ENCODE measurements at regions not wholly inside any gene's neighbourhood (a gene's known extent, or its start where the extent isn't known, plus 50 kb on each side); places are given as distances from the start of the nearest gene placed in this dataset.
A peak's percentile ranks its signal among the peaks of the same experiment; 100 is the strongest.
"Not testable (repeated sequence)": the region's sequence is repeated elsewhere in the genome, so short reads cannot be mapped to it uniquely, and the experiment has no call there.

- no peak for DNase-seq
Observed at GRCh38 chr16:62321606-62322005, 285.4 kb upstream of the CDH8 start.

- DNase-seq, result no peak
Observed at GRCh38 chr16:62298600-62298999, 262.4 kb upstream of the CDH8 start.

GRCh38 chr16:62294213-62294972, 258.2 kb upstream of the CDH8 start:
- no peak for DNase-seq

GRCh38 chr16:62288990-62289629, 252.9 kb upstream of the CDH8 start:
- no peak for DNase-seq

- DNase-seq, result no peak
Observed at GRCh38 chr16:62280506-62280905, 244.3 kb upstream of the CDH8 start.

- DNase-seq, result no peak
Observed at GRCh38 chr16:62277942-62278341, 241.7 kb upstream of the CDH8 start.

GRCh38 chr16:62276637-62277036, 240.4 kb upstream of the CDH8 start:
- DNase-seq, result no peak

- no peak for DNase-seq
Observed at GRCh38 chr16:62272035-62272434, 235.8 kb upstream of the CDH8 start.

- no peak for DNase-seq
Observed at GRCh38 chr16:62261760-62262159, 225.5 kb upstream of the CDH8 start.

- DNase-seq, result not testable (repeated sequence)
Observed at GRCh38 chr16:62258931-62259435, 222.7 kb upstream of the CDH8 start.

- no peak for DNase-seq
Observed at GRCh38 chr16:62256406-62256805, 220.2 kb upstream of the CDH8 start.

- no peak for DNase-seq
Observed at GRCh38 chr16:62254847-62255246, 218.6 kb upstream of the CDH8 start.

GRCh38 chr16:62254372-62254771, 218.1 kb upstream of the CDH8 start:
- DNase-seq, result no peak

GRCh38 chr16:62253966-62254365, 217.7 kb upstream of the CDH8 start:
- no peak for DNase-seq

GRCh38 chr16:62249069-62249468, 212.8 kb upstream of the CDH8 start:
- DNase-seq, result no peak

- DNase-seq, result no peak
Observed at GRCh38 chr16:62240722-62241121, 204.5 kb upstream of the CDH8 start.

- peak in 42 of 51 donors; percentile 1 to 79 (median 34) for DNase-seq
Observed at GRCh38 chr16:62225675-62226074, 189.4 kb upstream of the CDH8 start.

GRCh38 chr16:62224646-62225209, 188.5 kb upstream of the CDH8 start:
- DNase-seq, result no peak

- no peak for DNase-seq
Observed at GRCh38 chr16:62216837-62217236, 180.6 kb upstream of the CDH8 start.

- DNase-seq, result no peak
Observed at GRCh38 chr16:62213763-62214162, 177.5 kb upstream of the CDH8 start.

GRCh38 chr16:62208934-62209333, 172.7 kb upstream of the CDH8 start:
- no peak for DNase-seq

GRCh38 chr16:62205459-62205858, 169.2 kb upstream of the CDH8 start:
- no peak for DNase-seq

GRCh38 chr16:62201911-62202310, 165.7 kb upstream of the CDH8 start:
- DNase-seq, result no peak

Measured in hypothalamus (tissue), 51 donors.